ENCODE measurements at regions not wholly inside any gene's neighbourhood (a gene's known extent, or its start where the extent isn't known, plus 50 kb on each side); places are given as distances from the start of the nearest gene placed in this dataset.
A peak's percentile ranks its signal among the peaks of the same experiment; 100 is the strongest.

DNA sequence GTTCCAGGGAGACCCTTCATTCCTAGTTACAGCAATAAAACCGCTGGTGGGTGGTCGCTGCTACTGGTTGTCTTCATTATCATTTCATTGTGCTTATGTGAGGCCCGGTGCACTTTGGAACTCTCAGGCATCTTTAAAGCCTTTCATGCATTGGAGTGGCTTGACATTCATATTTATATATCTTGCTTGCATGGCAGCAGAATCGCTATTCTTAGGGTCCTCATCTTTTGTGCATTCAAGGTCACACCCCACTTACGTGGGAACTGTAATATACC is 110.1 kb downstream of the ZBTB18 start:
- Histone ChIP-seq H3K4me1 (ENCODE audit: control insufficient read depth in 2 of 3, insufficient read depth in 2 of 3, low read depth in 1 of 3, low read length in 3 of 3) (no peaks in the 10 kb centered on the region), H3K27me3 (ENCODE audit: control insufficient read depth, insufficient read depth, low read length) (no peaks in the 10 kb centered on the region), H3K27ac (ENCODE audit: low read depth in 2 of 2, low read length in 2 of 2) (no peak overlapping the region), H3K36me3 (ENCODE audit: control insufficient read depth in 2 of 3, insufficient read depth in 3 of 3, low read length in 3 of 3) (no peaks in the 10 kb centered on the region), H3K9me3 (ENCODE audit: control insufficient read depth in 2 of 3, insufficient read depth in 1 of 3, low read length in 3 of 3) (no peaks in the 10 kb centered on the region), H3K4me3 (ENCODE audit: low read length in 3 of 3) (no peak overlapping the region), H3K9ac (ENCODE audit: low read length in 3 of 3) (no peak overlapping the region)
- intact Hi-C loops (cut with DNase I) = no loop called here
- no peak for DNase-seq
- TF ChIP-seq, protein P1, sequence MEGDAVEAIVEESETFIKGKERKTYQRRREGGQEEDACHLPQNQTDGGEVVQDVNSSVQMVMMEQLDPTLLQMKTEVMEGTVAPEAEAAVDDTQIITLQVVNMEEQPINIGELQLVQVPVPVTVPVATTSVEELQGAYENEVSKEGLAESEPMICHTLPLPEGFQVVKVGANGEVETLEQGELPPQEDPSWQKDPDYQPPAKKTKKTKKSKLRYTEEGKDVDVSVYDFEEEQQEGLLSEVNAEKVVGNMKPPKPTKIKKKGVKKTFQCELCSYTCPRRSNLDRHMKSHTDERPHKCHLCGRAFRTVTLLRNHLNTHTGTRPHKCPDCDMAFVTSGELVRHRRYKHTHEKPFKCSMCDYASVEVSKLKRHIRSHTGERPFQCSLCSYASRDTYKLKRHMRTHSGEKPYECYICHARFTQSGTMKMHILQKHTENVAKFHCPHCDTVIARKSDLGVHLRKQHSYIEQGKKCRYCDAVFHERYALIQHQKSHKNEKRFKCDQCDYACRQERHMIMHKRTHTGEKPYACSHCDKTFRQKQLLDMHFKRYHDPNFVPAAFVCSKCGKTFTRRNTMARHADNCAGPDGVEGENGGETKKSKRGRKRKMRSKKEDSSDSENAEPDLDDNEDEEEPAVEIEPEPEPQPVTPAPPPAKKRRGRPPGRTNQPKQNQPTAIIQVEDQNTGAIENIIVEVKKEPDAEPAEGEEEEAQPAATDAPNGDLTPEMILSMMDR (IDR thresholded peaks at IDR 0.05; ENCODE audit: borderline replicate concordance, extremely low read depth, insufficient read depth) = no peak
- FAIRE-seq = no peak

DNA sequence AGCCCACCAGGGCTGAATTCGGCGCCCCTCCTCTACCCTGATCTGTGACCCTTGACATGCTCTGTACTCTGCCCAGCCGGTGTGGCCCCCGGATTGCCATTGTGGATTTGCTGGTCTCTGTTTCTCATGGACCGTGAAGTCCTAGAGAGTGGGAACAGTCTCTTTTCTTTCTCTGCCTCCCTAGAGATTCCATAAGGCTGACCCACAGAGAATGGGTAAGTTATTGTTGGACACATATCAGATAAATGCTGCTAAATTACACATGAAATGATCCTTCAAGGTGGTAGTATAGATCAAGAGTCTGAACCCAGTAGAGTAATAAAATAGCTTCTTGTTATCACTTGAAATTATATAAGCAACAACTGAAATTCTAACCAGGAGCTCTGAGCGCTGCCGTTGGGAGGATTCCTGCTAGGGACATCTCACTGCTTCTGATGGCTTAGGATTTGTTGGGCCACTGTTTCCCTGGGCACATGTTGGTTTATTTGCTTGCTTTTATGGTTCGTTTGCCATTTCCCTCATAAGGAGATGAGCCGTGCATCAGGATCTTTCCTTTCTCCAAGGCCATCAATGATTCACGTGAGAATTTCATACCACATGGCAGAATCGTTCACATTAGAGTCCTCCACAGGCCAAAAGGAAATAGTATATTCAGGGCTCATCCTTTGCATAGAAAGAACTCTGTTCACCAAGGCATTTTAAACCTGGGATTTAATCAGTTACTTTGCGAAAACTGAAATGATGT is 111.9 kb downstream of the ZBTB18 start:
- Histone ChIP-seq H3K27ac (ENCODE audit: low read depth in 2 of 2, low read length in 2 of 2) (peak overlapping the region in 1 of 2 donors; percentile 62), H3K9me3 (ENCODE audit: control insufficient read depth in 2 of 3, insufficient read depth in 1 of 3, low read length in 3 of 3) (no peaks in the 10 kb centered on the region), H3K4me1 (ENCODE audit: control insufficient read depth in 2 of 3, insufficient read depth in 2 of 3, low read depth in 1 of 3, low read length in 3 of 3) (no peaks in the 10 kb centered on the region), H3K36me3 (ENCODE audit: control insufficient read depth in 2 of 3, insufficient read depth in 3 of 3, low read length in 3 of 3) (no peaks in the 10 kb centered on the region), H3K27me3 (ENCODE audit: control insufficient read depth, insufficient read depth, low read length) (no peaks in the 10 kb centered on the region), H3K9ac (ENCODE audit: low read length in 3 of 3) (no peak overlapping the region), H3K4me3 (ENCODE audit: low read length in 3 of 3) (no peak overlapping the region)
- FAIRE-seq (no peak), DNase-seq (no peak)
- intact Hi-C loops (cut with DNase I) = no loop called here
- TF ChIP-seq, protein P1 (IDR thresholded peaks at IDR 0.05; ENCODE audit: borderline replicate concordance, extremely low read depth, insufficient read depth) = no peak

DNA sequence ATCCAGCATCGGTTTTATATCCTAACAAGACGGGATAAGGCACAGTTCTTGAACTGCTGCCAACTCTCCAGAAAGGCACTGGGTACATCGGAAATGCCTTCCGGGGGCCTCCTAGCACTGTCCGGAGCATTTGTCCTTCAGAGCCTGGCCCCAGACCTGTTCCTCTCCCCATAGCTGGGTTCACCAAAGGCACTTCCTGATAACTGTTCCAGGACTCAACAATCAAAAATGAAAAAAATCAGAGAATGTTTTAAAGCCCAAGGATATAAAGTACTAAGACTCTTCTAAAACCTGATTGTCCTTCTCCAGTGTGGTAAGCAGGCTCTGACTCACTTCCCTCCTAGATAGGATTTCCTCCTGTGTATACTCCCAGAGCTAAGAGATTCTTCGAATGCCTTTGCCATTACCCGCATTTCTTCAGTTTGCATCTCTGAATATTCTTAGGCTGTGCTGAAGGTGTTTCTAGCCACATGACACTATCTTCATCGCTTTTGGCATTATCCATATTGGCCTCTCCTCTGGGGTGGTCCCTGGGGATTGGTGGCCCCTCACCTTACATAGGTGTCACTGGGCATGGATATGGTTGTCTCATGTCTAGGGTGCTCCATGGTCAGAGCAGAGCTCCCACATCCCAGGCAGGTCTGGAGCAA is 112.9 kb downstream of the ZBTB18 start:
- no peak overlapping the region for H3K9ac ChIP-seq (ENCODE audit: low read length in 3 of 3)
- no peaks in the 10 kb centered on the region for H3K36me3 ChIP-seq (ENCODE audit: control insufficient read depth in 2 of 3, insufficient read depth in 3 of 3, low read length in 3 of 3)
- no peak overlapping the region for H3K4me3 ChIP-seq (ENCODE audit: low read length in 3 of 3)
- DNase-seq (peak in 1 of 5 donors; percentile 62), FAIRE-seq (no peak)
- H3K9me3 ChIP-seq (ENCODE audit: control insufficient read depth in 2 of 3, insufficient read depth in 1 of 3, low read length in 3 of 3) = no peaks in the 10 kb centered on the region
- no peaks in the 10 kb centered on the region for H3K4me1 ChIP-seq (ENCODE audit: control insufficient read depth in 2 of 3, insufficient read depth in 2 of 3, low read depth in 1 of 3, low read length in 3 of 3)
- TF ChIP-seq, protein P1 (IDR thresholded peaks at IDR 0.05; ENCODE audit: borderline replicate concordance, extremely low read depth, insufficient read depth) = no peak
- H3K27ac ChIP-seq (ENCODE audit: low read depth in 2 of 2, low read length in 2 of 2) = peak overlapping the region; percentile 51 to 83
- H3K27me3 ChIP-seq (ENCODE audit: control insufficient read depth, insufficient read depth, low read length) = no peaks in the 10 kb centered on the region
- intact Hi-C loops (cut with DNase I) = no loop called here

Measured in kidney (tissue), 13 donors.